ENCODE measurements at regions not wholly inside any gene's neighbourhood (a gene's known extent, or its start where the extent isn't known, plus 50 kb on each side); places are given as distances from the start of the nearest gene placed in this dataset.
"Not testable (repeated sequence)": the region's sequence is repeated elsewhere in the genome, so short reads cannot be mapped to it uniquely, and the experiment has no call there.

DNA sequence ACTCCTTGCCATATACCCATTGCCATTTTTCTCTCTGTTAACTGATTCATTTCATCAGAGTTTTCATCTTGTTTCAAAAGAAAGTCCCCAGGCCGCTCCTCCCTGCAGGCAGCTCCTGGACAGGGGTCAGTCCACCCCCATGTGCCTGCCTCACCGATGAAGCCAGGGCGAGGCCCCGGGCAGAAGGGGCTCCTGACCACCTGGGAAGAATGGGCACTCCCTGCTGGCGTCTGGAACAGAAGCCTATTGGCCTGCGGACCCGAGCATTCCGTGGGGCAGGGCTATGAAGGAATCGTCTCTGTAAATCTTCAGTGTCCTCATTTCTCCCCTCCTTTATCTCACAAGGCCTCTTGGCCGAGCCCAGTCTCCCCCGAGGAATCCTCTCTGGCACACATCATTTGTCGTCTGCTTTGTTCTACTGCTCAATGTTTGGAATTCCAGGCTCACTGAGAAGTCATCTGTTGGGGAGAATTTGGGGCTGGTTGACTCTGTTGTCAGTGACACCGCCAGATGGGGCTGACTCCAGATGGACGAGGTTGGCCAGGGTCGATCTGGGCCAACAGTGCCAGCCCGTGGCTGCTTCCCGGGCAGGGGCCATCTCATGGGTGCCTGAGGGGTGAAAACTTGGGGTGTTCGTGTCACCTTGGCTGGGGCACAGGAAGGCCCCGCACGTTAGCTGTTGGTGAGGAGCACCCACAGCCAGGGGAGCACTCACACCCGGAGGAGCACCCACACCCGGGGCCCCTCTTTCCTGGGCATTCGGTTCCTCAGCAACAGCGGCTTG is 183.9 kb downstream of the BANP start:
- TF ChIP-seq, protein P1, sequence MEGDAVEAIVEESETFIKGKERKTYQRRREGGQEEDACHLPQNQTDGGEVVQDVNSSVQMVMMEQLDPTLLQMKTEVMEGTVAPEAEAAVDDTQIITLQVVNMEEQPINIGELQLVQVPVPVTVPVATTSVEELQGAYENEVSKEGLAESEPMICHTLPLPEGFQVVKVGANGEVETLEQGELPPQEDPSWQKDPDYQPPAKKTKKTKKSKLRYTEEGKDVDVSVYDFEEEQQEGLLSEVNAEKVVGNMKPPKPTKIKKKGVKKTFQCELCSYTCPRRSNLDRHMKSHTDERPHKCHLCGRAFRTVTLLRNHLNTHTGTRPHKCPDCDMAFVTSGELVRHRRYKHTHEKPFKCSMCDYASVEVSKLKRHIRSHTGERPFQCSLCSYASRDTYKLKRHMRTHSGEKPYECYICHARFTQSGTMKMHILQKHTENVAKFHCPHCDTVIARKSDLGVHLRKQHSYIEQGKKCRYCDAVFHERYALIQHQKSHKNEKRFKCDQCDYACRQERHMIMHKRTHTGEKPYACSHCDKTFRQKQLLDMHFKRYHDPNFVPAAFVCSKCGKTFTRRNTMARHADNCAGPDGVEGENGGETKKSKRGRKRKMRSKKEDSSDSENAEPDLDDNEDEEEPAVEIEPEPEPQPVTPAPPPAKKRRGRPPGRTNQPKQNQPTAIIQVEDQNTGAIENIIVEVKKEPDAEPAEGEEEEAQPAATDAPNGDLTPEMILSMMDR (IDR thresholded peaks at IDR 0.05), result not testable (repeated sequence)
- TF ChIP-seq POLR2AphosphoS5, POLR2A, EP300 (IDR thresholded peaks at IDR 0.05): not testable (repeated sequence)
